IMR-90 (cell line): ENCODE measurements at regions not wholly inside any gene's neighbourhood (a gene's known extent, or its start where the extent isn't known, plus 50 kb on each side); places are given as distances from the start of the nearest gene placed in this dataset.

ENCODE experiments used
- ATAC-seq: fragments of 200-7000 bp; cut with Tn5 transposase; 2 replicates; pipeline ENCODE4 v1.9.1; 2020; ENCODE audit warnings: low read depth, mild to moderate bottlenecking, moderate library complexity
- BruUV-seq: library from RNA; stranded (reverse); fragments of 400-500 nt; replicated peaks from 2 replicates; lab custom pipeline; 2021; lab: Mats Ljungman, UMichigan
- CTCF ChIA-PET: fragments of 300-600 bp; formaldehyde crosslinking; extraction: SDS; loops from one replicate; lab custom pipeline; 2021; ENCODE audit warnings: antibody characterized with exemption; lab: Yijun Ruan, JAX
- POLR2A ChIA-PET: fragments of 300-600 bp; sonication (Branson Sonifier 250); formaldehyde crosslinking; loops from one replicate; lab custom pipeline; 2022; ENCODE audit warnings: antibody characterized with exemption; ENCODE audit not compliant: unreplicated experiment; lab: Charles Lee
- DNase-seq: peaks from one replicate; pipeline ENCODE4 v3.0.0; 2013
- H2AFZ ChIP-seq: replicated peaks from 2 replicates; pipeline ENCODE3; 2013; ENCODE audit warnings: low read length, mild to moderate bottlenecking; ENCODE audit not compliant: poor library complexity
- H2AK5ac ChIP-seq: 2 replicates; pipeline ENCODE4 v1.6.1; 2013; ENCODE audit warnings: low read depth, low read length, inconsistent platforms
- H2AK9ac ChIP-seq: replicated peaks from 2 replicates; pipeline ENCODE3; 2013; ENCODE audit warnings: mild to moderate bottlenecking, low read depth, low read length, moderate library complexity; ENCODE audit not compliant: poor library complexity
- H2BK120ac ChIP-seq: 2 replicates; pipeline ENCODE4 v1.6.1; 2013; ENCODE audit warnings: low read depth, low read length, inconsistent platforms
- H2BK15ac ChIP-seq: 3 replicates; pipeline ENCODE4 v1.6.1; 2013; ENCODE audit warnings: low read depth, low read length, inconsistent platforms
- H2BK20ac ChIP-seq: 2 replicates; pipeline ENCODE4 v1.6.1; 2013; ENCODE audit warnings: low read depth, mild to moderate bottlenecking, inconsistent platforms, low read length, moderate library complexity
- H2BK5ac ChIP-seq: 2 replicates; pipeline ENCODE4 v1.6.1; 2013; ENCODE audit warnings: mild to moderate bottlenecking, low read depth, low read length, inconsistent platforms; ENCODE audit not compliant: poor library complexity, severe bottlenecking
- H3K14ac ChIP-seq: replicated peaks from 2 replicates; pipeline ENCODE4 v1.6.1; 2013; ENCODE audit warnings: low read depth, low read length, inconsistent platforms
- H3K18ac ChIP-seq: 2 replicates; pipeline ENCODE4 v1.6.1; 2013; ENCODE audit warnings: low read depth, low read length, control low read depth
- H3K23ac ChIP-seq: 2 replicates; pipeline ENCODE4 v1.6.1; 2013; ENCODE audit warnings: low read depth, low read length, inconsistent platforms
- H3K27ac ChIP-seq: 2 replicates; pipeline ENCODE4 v1.5.1; 2013; ENCODE audit warnings: mild to moderate bottlenecking, control low read depth, low read length; ENCODE audit not compliant: insufficient read depth
- H3K27me3 ChIP-seq: 2 replicates; pipeline ENCODE4 v1.6.1; 2013; ENCODE audit warnings: low read length; ENCODE audit not compliant: control insufficient read depth, insufficient read depth
- H3K36me3 ChIP-seq: 2 replicates; pipeline ENCODE4 v1.6.1; 2013; ENCODE audit warnings: low read length, mixed read lengths; ENCODE audit not compliant: control insufficient read depth, insufficient read depth
- H3K4ac ChIP-seq: 2 replicates; pipeline ENCODE4 v1.6.1; 2013; ENCODE audit warnings: low read depth, low read length, inconsistent platforms
- H3K4me1 ChIP-seq: 2 replicates; pipeline ENCODE4 v1.6.1; 2013; ENCODE audit warnings: low read length, mixed read lengths; ENCODE audit not compliant: control insufficient read depth, insufficient read depth
- H3K4me2 ChIP-seq: 2 replicates; pipeline ENCODE4 v1.6.1; 2013; ENCODE audit warnings: low read depth, mild to moderate bottlenecking, control low read depth, low read length, moderate library complexity
- H3K4me3 ChIP-seq: 2 replicates; pipeline ENCODE4 v1.5.1; 2013; ENCODE audit warnings: low read depth, mild to moderate bottlenecking, control low read depth, low read length, moderate library complexity; ENCODE audit not compliant: insufficient read depth
- H3K56ac ChIP-seq: 2 replicates; pipeline ENCODE4 v1.6.1; 2013; ENCODE audit warnings: low read length, inconsistent platforms; ENCODE audit not compliant: insufficient read depth; ENCODE audit errors: extremely low read depth
- H3K79me1 ChIP-seq, 2 experiments: 2 replicates each; pipeline ENCODE4 v1.6.1; 2013; ENCODE audit warnings: low read length in 2 of 2, inconsistent platforms in 1 of 2, low read depth in 1 of 2
- H3K9ac ChIP-seq: 2 replicates; pipeline ENCODE4 v1.6.1; 2013; ENCODE audit warnings: low read depth, low read length, control low read depth
- H3K9me1 ChIP-seq: 2 replicates; pipeline ENCODE4 v1.6.1; 2013; ENCODE audit warnings: low read length, inconsistent platforms; ENCODE audit not compliant: insufficient read depth
- H3K9me3 ChIP-seq: 2 replicates; pipeline ENCODE4 v1.6.1; 2013; ENCODE audit warnings: low read length; ENCODE audit not compliant: control insufficient read depth, insufficient read depth
- H4K20me1 ChIP-seq: 2 replicates; pipeline ENCODE4 v1.6.1; 2013; ENCODE audit warnings: low read length, inconsistent platforms; ENCODE audit not compliant: insufficient read depth
- H4K5ac ChIP-seq: 2 replicates; pipeline ENCODE4 v1.6.1; 2013; ENCODE audit warnings: mild to moderate bottlenecking, low read depth, low read length, control low read depth
- H4K8ac ChIP-seq, 2 experiments: 2 replicates each; pipeline ENCODE4 v1.6.1; 2013; ENCODE audit warnings: low read depth in 2 of 2, low read length in 2 of 2, control low read depth in 1 of 2, inconsistent platforms in 1 of 2
- H4K91ac ChIP-seq: 2 replicates; pipeline ENCODE4 v1.6.1; 2013; ENCODE audit warnings: low read depth, low read length, inconsistent platforms; ENCODE audit not compliant: insufficient read depth
- BHLHE40 ChIP-seq: fragments of 150-350 bp; IDR thresholded peaks from 2 replicates; pipeline ENCODE4 v1.6.1; 2016; ENCODE audit warnings: mild to moderate bottlenecking, low read depth, low read length
- CEBPB ChIP-seq: IDR thresholded peaks from 2 replicates; pipeline ENCODE4 v1.6.1; 2012; ENCODE audit warnings: low read depth, low read length, improper control_type of control experiment
- CHD1 ChIP-seq: IDR thresholded peaks from 2 replicates; pipeline ENCODE4 v1.6.1; 2012; ENCODE audit warnings: low read depth, low read length, improper control_type of control experiment
- CTCF ChIP-seq: conservative IDR thresholded peaks from 2 replicates; pipeline ENCODE4 v1.5.1; 2012; ENCODE audit warnings: mild to moderate bottlenecking, low read depth, low read length, improper control_type of control experiment
- FOS ChIP-seq: fragments of 150-350 bp; IDR thresholded peaks from 2 replicates; pipeline ENCODE4 v1.6.1; 2016; ENCODE audit warnings: low read depth, low read length
- MAFK ChIP-seq: IDR thresholded peaks from 2 replicates; pipeline ENCODE4 v1.6.1; 2012; ENCODE audit warnings: low read depth, low read length, improper control_type of control experiment
- MAZ ChIP-seq: IDR thresholded peaks from 2 replicates; pipeline ENCODE4 v1.6.1; 2012; ENCODE audit warnings: low read depth, mild to moderate bottlenecking, low read length, improper control_type of control experiment, moderate library complexity, borderline replicate concordance
- MXI1 ChIP-seq: IDR thresholded peaks from 2 replicates; pipeline ENCODE4 v1.6.1; 2012; ENCODE audit warnings: low read depth, mild to moderate bottlenecking, low read length, moderate library complexity, borderline replicate concordance
- NFE2L2 ChIP-seq: fragments of 150-350 bp; IDR thresholded peaks from 2 replicates; pipeline ENCODE4 v1.6.1; 2016; ENCODE audit warnings: low read depth, mild to moderate bottlenecking, low read length
- POLR2A ChIP-seq: IDR thresholded peaks from 2 replicates; pipeline ENCODE4 v1.6.1; 2012; ENCODE audit warnings: mild to moderate bottlenecking, low read depth, low read length
- RAD21 ChIP-seq: IDR thresholded peaks from 2 replicates; pipeline ENCODE4 v1.6.1; 2012; ENCODE audit warnings: low read length, improper control_type of control experiment
- RCOR1 ChIP-seq: IDR thresholded peaks from 2 replicates; pipeline ENCODE4 v1.6.1; 2012; ENCODE audit warnings: mild to moderate bottlenecking, low read length, improper control_type of control experiment; ENCODE audit not compliant: insufficient replicate concordance
- RFX5 ChIP-seq: IDR thresholded peaks from 2 replicates; pipeline ENCODE4 v1.8.0; 2012; ENCODE audit warnings: low read depth, mild to moderate bottlenecking, low read length, moderate library complexity
- SMC3 ChIP-seq: fragments of 150-350 bp; IDR thresholded peaks from 2 replicates; pipeline ENCODE4 v1.6.1; 2016; ENCODE audit warnings: low read depth, mild to moderate bottlenecking, antibody characterized with exemption, low read length, moderate library complexity
- WGBS, 2 experiments: methylation state at CpG; one replicate each; pipeline versions ENCODE4 v1.1.5 to v1.1.7; 2013; ENCODE audit warnings: missing lambda C conversion rate in 2 of 2; ENCODE audit not compliant: insufficient read length in 1 of 2; ENCODE audit errors: extremely low coverage in 2 of 2; 5-methylcytosine and 5-hydroxymethylcytosine counted together
- dilution Hi-C: fragments of 300-500 bp; cut with HindIII; formaldehyde crosslinking; loops from one replicate; pipeline ENCODE4 v1.14.3; 2018; ENCODE audit warnings: low sequenced_read_pairs; ENCODE audit not compliant: unreplicated experiment
- in situ Hi-C: fragments of 300-500 bp; cut with MboI; formaldehyde crosslinking; loops from 3 replicates; pipeline ENCODE4 v1.14.3; 2019; ENCODE audit warnings: low sequenced_read_pairs, inconsistent platforms, mixed read lengths
- intact Hi-C: fragments of 100-400 bp; cut with micrococcal nuclease; formaldehyde crosslinking; loops from 2 replicates; pipeline ENCODE4 v1.10.0; 2022
- TF ChIP-seq, protein P1 (sequence below): fragments of 150-350 bp; IDR thresholded peaks from 2 replicates; pipeline ENCODE4 v1.6.1; 2016; ENCODE audit warnings: low read depth, mild to moderate bottlenecking, low read length, moderate library complexity, borderline replicate concordance
- TF ChIP-seq, protein P2 (sequence below): fragments of 150-350 bp; IDR thresholded peaks from 2 replicates; pipeline ENCODE4 v1.6.1; 2017; ENCODE audit warnings: mild to moderate bottlenecking, antibody characterized with exemption, low read length, low read depth

- no peak overlapping the region for H3K4me2 ChIP-seq
- in situ Hi-C loops (no loop called here), intact Hi-C loops (no loop called here), dilution Hi-C loops (no loop called here)
- no peak overlapping the region for H2AK9ac ChIP-seq
- ChIA-PET CTCF (no interaction called here), POLR2A (no interaction called here)
- no peaks in the 10 kb centered on the region for H3K27me3 ChIP-seq
- no peak overlapping the region for H2BK15ac ChIP-seq
- no peak overlapping the region for H3K14ac ChIP-seq
- ATAC-seq, result no peak
- no peak overlapping the region for H2BK20ac ChIP-seq
- no peak overlapping the region for H3K9ac ChIP-seq
- H3K4me1 ChIP-seq, result no peaks in the 10 kb centered on the region
- H3K56ac ChIP-seq, result no peak overlapping the region
- no peak overlapping the region for H3K18ac ChIP-seq
- H3K36me3 ChIP-seq, result no peaks in the 10 kb centered on the region
- H3K23ac ChIP-seq, result no peak overlapping the region
- no peaks in the 10 kb centered on the region for H3K79me1 ChIP-seq
- no peak overlapping the region for H2AK5ac ChIP-seq
- no peak overlapping the region for H4K5ac ChIP-seq
- H3K4me3 ChIP-seq, result no peak overlapping the region
- H3K9me1 ChIP-seq, result no peaks in the 10 kb centered on the region
- H4K8ac ChIP-seq, result no peak overlapping the region
- no peak overlapping the region for H3K4ac ChIP-seq
- H2AFZ ChIP-seq, result no peak overlapping the region
- DNase-seq, result no peak
- H4K91ac ChIP-seq, result no peak overlapping the region
- H2BK5ac ChIP-seq, result no peak overlapping the region
- TF ChIP-seq RCOR1 (no peak), MAZ (no peak), POLR2A (no peak), CHD1 (no peak), FOS (no peak), NFE2L2 (no peak), CTCF (no peak), RAD21 (no peak), SMC3 (no peak), RFX5 (no peak), MAFK (no peak), BHLHE40 (no peak), MXI1 (no peak), CEBPB (no peak)
- TF ChIP-seq, protein P1, sequence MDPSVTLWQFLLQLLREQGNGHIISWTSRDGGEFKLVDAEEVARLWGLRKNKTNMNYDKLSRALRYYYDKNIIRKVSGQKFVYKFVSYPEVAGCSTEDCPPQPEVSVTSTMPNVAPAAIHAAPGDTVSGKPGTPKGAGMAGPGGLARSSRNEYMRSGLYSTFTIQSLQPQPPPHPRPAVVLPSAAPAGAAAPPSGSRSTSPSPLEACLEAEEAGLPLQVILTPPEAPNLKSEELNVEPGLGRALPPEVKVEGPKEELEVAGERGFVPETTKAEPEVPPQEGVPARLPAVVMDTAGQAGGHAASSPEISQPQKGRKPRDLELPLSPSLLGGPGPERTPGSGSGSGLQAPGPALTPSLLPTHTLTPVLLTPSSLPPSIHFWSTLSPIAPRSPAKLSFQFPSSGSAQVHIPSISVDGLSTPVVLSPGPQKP, result no peak
- TF ChIP-seq, protein P2, sequence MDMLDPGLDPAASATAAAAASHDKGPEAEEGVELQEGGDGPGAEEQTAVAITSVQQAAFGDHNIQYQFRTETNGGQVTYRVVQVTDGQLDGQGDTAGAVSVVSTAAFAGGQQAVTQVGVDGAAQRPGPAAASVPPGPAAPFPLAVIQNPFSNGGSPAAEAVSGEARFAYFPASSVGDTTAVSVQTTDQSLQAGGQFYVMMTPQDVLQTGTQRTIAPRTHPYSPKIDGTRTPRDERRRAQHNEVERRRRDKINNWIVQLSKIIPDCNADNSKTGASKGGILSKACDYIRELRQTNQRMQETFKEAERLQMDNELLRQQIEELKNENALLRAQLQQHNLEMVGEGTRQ, result no peak
- H4K20me1 ChIP-seq, result no peaks in the 10 kb centered on the region
- no peak overlapping the region for H3K27ac ChIP-seq
- 0% methylated on average over 2 of the region's 7 CpGs; no CpG with 5 or more reads in 1 of the 2 experiments for WGBS, 2 experiments
- H3K9me3 ChIP-seq, result peaks cover 26% of the 10 kb centered on the region
- no TSS peak for BruUV-seq
- no peak overlapping the region for H2BK120ac ChIP-seq
Observed at GRCh38 chr19:28426110-28426729, 786.7 kb downstream of the UQCRFS1 start.
